Endothelial cell of umbilical vein (primary cell): ENCODE measurements at regions not wholly inside any gene's neighbourhood (a gene's known extent, or its start where the extent isn't known, plus 50 kb on each side); places are given as distances from the start of the nearest gene placed in this dataset.

Source experiments
- BruUV-seq: library from RNA; stranded (reverse); fragments of 400-500 nt; replicated peaks from 2 replicates; lab custom pipeline; 2021; lab: Mats Ljungman, UMichigan
- CTCF ChIA-PET: fragments of 300-600, 350-600 bp; sonication (Branson Sonifier 250); formaldehyde crosslinking; loops from one replicate; lab custom pipeline; 2021; ENCODE audit warnings: antibody characterized with exemption, inconsistent platforms; lab: Charles Lee
- POLR2A ChIA-PET: fragments of 300-600, 350-600 bp; sonication (Branson Sonifier 250); formaldehyde crosslinking; loops from one replicate; lab custom pipeline; 2021; ENCODE audit warnings: antibody characterized with exemption, inconsistent platforms; lab: Charles Lee
- DNase-seq: peaks from one replicate; pipeline ENCODE4 v3.0.0-alpha.2; 2011; ENCODE audit warnings: low read depth, low spot score
- FAIRE-seq: peaks from 2 replicates; lab custom pipeline; 2011; peaks lifted over from hg19 to GRCh38; lab: Jason Lieb, UNC
- H2AFZ ChIP-seq: 2 replicates; pipeline ENCODE4 v1.6.0; 2012; ENCODE audit warnings: low read depth, low read length, control low read depth, inconsistent platforms
- H3K27ac ChIP-seq: 2 replicates; pipeline ENCODE4 v1.5.1; 2011; ENCODE audit warnings: low read depth, mild to moderate bottlenecking, control low read depth, low read length, moderate library complexity; ENCODE audit not compliant: insufficient read depth
- H3K27me3 ChIP-seq, 2 experiments: 2 replicates each; pipeline versions ENCODE4 v1.6.0 to v1.6.1; 2011; ENCODE audit warnings: low read length in 2 of 2, mixed read lengths in 1 of 2; ENCODE audit not compliant: control insufficient read depth in 2 of 2, insufficient read depth in 2 of 2
- H3K36me3 ChIP-seq, 2 experiments: 2 replicates in 1 of 2; 3 replicates in 1 of 2; pipeline ENCODE4 v1.5.1; 2011; ENCODE audit warnings: low read length in 2 of 2, mild to moderate bottlenecking in 1 of 2, moderate library complexity in 1 of 2; ENCODE audit not compliant: control insufficient read depth in 2 of 2, insufficient read depth in 2 of 2; ENCODE audit errors: extremely low read depth in 1 of 2
- H3K4me1 ChIP-seq: 3 replicates; pipeline ENCODE4 v1.5.1; 2011; ENCODE audit warnings: mild to moderate bottlenecking, low read length; ENCODE audit not compliant: control insufficient read depth, insufficient read depth; ENCODE audit errors: extremely low read depth
- H3K4me2 ChIP-seq: 2 replicates; pipeline ENCODE4 v1.6.1; 2011; ENCODE audit warnings: low read length, control low read depth, mixed read lengths; ENCODE audit not compliant: insufficient read depth
- H3K4me3 ChIP-seq, 3 experiments: fragments of 200-600 bp in 1 of 3; sonication (generic), shearing (Covaris generic) in 1 of 3; replicated peaks in 1 of 3; 2 replicates each; pipeline ENCODE4 v1.5.1; 2011 to 2016; ENCODE audit warnings: control low read depth in 3 of 3, low read length in 3 of 3, mild to moderate bottlenecking in 2 of 3, inconsistent platforms in 1 of 3, low read depth in 1 of 3, moderate library complexity in 1 of 3; ENCODE audit not compliant: insufficient read depth in 1 of 3
- H3K79me2 ChIP-seq: 2 replicates; pipeline ENCODE4 v1.6.0; 2012; ENCODE audit warnings: low read length, inconsistent platforms; ENCODE audit not compliant: control insufficient read depth, insufficient read depth
- H3K9ac ChIP-seq: replicated peaks from 2 replicates; pipeline ENCODE3; 2011; ENCODE audit warnings: low read length, control low read depth; ENCODE audit not compliant: insufficient read depth; ENCODE audit errors: extremely low read depth
- H3K9me1 ChIP-seq: replicated peaks from 3 replicates; pipeline ENCODE4 v1.6.0; 2011; ENCODE audit warnings: mild to moderate bottlenecking, low read length; ENCODE audit not compliant: control insufficient read depth, insufficient read depth; ENCODE audit errors: extremely low read depth
- H3K9me3 ChIP-seq: replicated peaks from 2 replicates; pipeline ENCODE4 v1.5.1; 2012; ENCODE audit warnings: low read length, inconsistent platforms; ENCODE audit not compliant: control insufficient read depth, insufficient read depth
- H4K20me1 ChIP-seq: replicated peaks from 2 replicates; pipeline ENCODE3; 2011; ENCODE audit warnings: mild to moderate bottlenecking, low read length; ENCODE audit not compliant: control insufficient read depth, insufficient read depth; ENCODE audit errors: extremely low read depth
- EZH2 ChIP-seq: IDR thresholded peaks from 2 replicates; pipeline ENCODE4 v1.6.1; 2012; ENCODE audit warnings: borderline replicate concordance, low read depth, mild to moderate bottlenecking, moderate library complexity, low read length, inconsistent platforms; ENCODE audit not compliant: severe bottlenecking
- FOS ChIP-seq: IDR thresholded peaks from 2 replicates; pipeline ENCODE4 v1.6.1; 2011; ENCODE audit warnings: mild to moderate bottlenecking, low read length, moderate library complexity, borderline replicate concordance; ENCODE audit not compliant: insufficient read depth
- GATA2 ChIP-seq: IDR thresholded peaks from 2 replicates; pipeline ENCODE4 v1.7.0; 2011; ENCODE audit warnings: low read depth, mild to moderate bottlenecking, moderate library complexity, mixed read lengths, low read length; ENCODE audit not compliant: insufficient read length, insufficient read depth
- JUN ChIP-seq: IDR thresholded peaks from 2 replicates; pipeline ENCODE4 v1.6.1; 2011; ENCODE audit warnings: borderline replicate concordance, low read depth; ENCODE audit not compliant: insufficient read length, insufficient read depth
- MYC ChIP-seq: IDR thresholded peaks from one replicate; pipeline ENCODE4 v1.6.1; 2011; ENCODE audit warnings: mild to moderate bottlenecking, low read depth, low read length
- POLR2A ChIP-seq: IDR thresholded peaks from 2 replicates; pipeline ENCODE4 v1.6.1; 2012; ENCODE audit warnings: low read depth, mild to moderate bottlenecking, control low read depth, low read length
- POLR2AphosphoS5 ChIP-seq: IDR thresholded peaks from 2 replicates; pipeline ENCODE4 v1.6.1; 2012; ENCODE audit warnings: low read depth, mild to moderate bottlenecking, control low read depth, low read length, moderate library complexity; ENCODE audit not compliant: insufficient read depth
- dilution Hi-C: fragments of 300-500 bp; cut with MboI; formaldehyde crosslinking; loops from one replicate; pipeline ENCODE4 v1.15.0; 2019; ENCODE audit warnings: low sequenced_read_pairs; ENCODE audit not compliant: extremely low pct_ligation_motif_present
- intact Hi-C: fragments of 100-400 bp; cut with micrococcal nuclease; formaldehyde crosslinking; loops from one replicate; pipeline ENCODE4 v1.10.0; 2022
- TF ChIP-seq, protein P1 (sequence below), 2 donors: IDR thresholded peaks; 1 replicate in 1 of 2; 2 replicates in 1 of 2; pipeline ENCODE4 v1.5.1; 2011; ENCODE audit warnings: low read length in 2 of 2, mild to moderate bottlenecking in 2 of 2, moderate library complexity in 2 of 2, control low read depth in 1 of 2, inconsistent platforms in 1 of 2, low read depth in 1 of 2; ENCODE audit not compliant: insufficient read depth in 1 of 2; ENCODE audit errors: extremely low read depth in 1 of 2
- TF ChIP-seq, protein P2 (sequence below): IDR thresholded peaks from 2 replicates; pipeline ENCODE4 v1.6.1; 2011; ENCODE audit not compliant: insufficient read depth, insufficient read length

DNA sequence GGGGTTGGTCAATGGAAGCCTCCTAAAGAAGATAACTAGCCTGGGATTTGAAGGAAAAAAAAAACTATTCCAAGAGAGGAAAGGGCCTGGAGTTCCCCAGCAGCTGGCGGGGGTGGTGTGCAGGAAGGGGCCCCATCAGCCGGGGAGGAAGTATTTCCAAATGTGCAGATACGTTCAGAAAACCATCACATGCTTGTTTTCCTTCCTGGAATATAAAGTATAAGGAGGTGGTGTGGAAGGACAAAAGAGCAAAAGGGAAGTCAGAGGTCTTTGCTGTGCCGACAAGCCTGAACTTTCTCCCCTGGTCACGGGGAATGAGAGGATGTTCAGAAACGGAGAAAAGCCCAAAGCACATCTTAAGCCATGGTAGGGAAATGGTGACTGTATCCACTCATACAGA, 72.0 kb upstream of the BACE2 start:
- Histone ChIP-seq H3K4me3 (no peak overlapping the region), H3K36me3 (no peaks in the 10 kb centered on the region), H3K4me2 (no peak overlapping the region), H3K79me2 (no peaks in the 10 kb centered on the region), H3K9ac (no peak overlapping the region), H3K9me1 (no peaks in the 10 kb centered on the region), H3K9me3 (peaks cover 2% of the 10 kb centered on the region), H3K4me1 (no peaks in the 10 kb centered on the region), H3K27me3 (no peaks in the 10 kb centered on the region), H3K27ac (no peak overlapping the region), H4K20me1 (no peaks in the 10 kb centered on the region), H2AFZ (no peak overlapping the region)
- no TSS peak for BruUV-seq
- dilution Hi-C loops, result no loop called here
- DNase-seq (no peak), FAIRE-seq (no peak)
- ChIA-PET POLR2A (no interaction called here), CTCF (no interaction called here)
- TF ChIP-seq JUN (no peak), POLR2A (no peak), MYC (no peak), FOS (no peak), EZH2 (no peak), GATA2 (no peak), POLR2AphosphoS5 (no peak)
- TF ChIP-seq, protein P1, sequence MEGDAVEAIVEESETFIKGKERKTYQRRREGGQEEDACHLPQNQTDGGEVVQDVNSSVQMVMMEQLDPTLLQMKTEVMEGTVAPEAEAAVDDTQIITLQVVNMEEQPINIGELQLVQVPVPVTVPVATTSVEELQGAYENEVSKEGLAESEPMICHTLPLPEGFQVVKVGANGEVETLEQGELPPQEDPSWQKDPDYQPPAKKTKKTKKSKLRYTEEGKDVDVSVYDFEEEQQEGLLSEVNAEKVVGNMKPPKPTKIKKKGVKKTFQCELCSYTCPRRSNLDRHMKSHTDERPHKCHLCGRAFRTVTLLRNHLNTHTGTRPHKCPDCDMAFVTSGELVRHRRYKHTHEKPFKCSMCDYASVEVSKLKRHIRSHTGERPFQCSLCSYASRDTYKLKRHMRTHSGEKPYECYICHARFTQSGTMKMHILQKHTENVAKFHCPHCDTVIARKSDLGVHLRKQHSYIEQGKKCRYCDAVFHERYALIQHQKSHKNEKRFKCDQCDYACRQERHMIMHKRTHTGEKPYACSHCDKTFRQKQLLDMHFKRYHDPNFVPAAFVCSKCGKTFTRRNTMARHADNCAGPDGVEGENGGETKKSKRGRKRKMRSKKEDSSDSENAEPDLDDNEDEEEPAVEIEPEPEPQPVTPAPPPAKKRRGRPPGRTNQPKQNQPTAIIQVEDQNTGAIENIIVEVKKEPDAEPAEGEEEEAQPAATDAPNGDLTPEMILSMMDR (IDR thresholded peaks at IDR 0.05; ENCODE audit: extremely low read depth in 1 of 2, insufficient read depth in 1 of 2, low read depth in 1 of 2, low read length in 2 of 2), result no peak
- TF ChIP-seq, protein P2, sequence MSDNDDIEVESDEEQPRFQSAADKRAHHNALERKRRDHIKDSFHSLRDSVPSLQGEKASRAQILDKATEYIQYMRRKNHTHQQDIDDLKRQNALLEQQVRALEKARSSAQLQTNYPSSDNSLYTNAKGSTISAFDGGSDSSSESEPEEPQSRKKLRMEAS, result no peak
- intact Hi-C loops, result no loop called here
